WERI-Rb-1 (cell line): ENCODE measurements at regions not wholly inside any gene's neighbourhood (a gene's known extent, or its start where the extent isn't known, plus 50 kb on each side); places are given as distances from the start of the nearest gene placed in this dataset.

Experiments
- DNase-seq: peaks from one replicate; pipeline ENCODE4 v3.0.0-alpha.2; 2020
- H3K27ac ChIP-seq: fragments of 250-450 bp; sonication (Bioruptor Pico); 2 replicates; pipeline ENCODE4 v1.5.1; 2020; ENCODE audit warnings: mild to moderate bottlenecking, moderate library complexity
- H3K27me3 ChIP-seq: fragments of 250-450 bp; sonication (Bioruptor Pico); 2 replicates; pipeline ENCODE4 v1.5.1; 2021; ENCODE audit warnings: mild to moderate bottlenecking, low read depth, moderate library complexity; ENCODE audit not compliant: insufficient read depth, severe bottlenecking
- H3K36me3 ChIP-seq: fragments of 250-450 bp; sonication (Bioruptor Pico); 2 replicates; pipeline ENCODE4 v1.5.1; 2020; ENCODE audit warnings: mild to moderate bottlenecking, moderate library complexity
- H3K4me3 ChIP-seq: 2 replicates; pipeline ENCODE4 v1.5.1; 2011; ENCODE audit warnings: low read depth, mild to moderate bottlenecking, control low read depth, low read length
- H3K9me3 ChIP-seq: fragments of 250-450 bp; sonication (Bioruptor Pico); 2 replicates; pipeline ENCODE4 v1.5.1; 2021; ENCODE audit warnings: mild to moderate bottlenecking, moderate library complexity; ENCODE audit not compliant: severe bottlenecking
- TF ChIP-seq, protein P1 (sequence below): IDR thresholded peaks from 2 replicates; pipeline ENCODE4 v1.5.1; 2011; ENCODE audit warnings: low read depth, mild to moderate bottlenecking, control low read depth, inconsistent platforms, low read length

DNA sequence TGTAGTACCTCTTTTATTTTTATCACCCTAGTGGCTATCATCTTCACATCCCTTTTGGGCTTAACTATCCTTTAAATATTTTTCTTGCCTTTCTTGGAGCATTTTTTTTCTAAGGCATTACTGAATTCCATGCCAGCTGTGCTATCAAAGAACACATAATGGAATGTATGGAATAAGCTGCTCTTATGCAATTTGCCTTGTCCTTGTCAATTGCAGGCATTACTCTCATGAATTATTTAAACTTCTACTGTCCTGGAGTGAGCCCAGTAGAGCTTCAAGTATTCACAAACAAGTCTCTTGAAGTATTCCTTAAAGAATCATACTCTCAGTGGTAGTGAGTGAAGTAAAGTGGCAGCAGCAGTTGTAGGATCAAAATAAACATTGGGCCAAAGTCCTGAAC lies 144.6 kb upstream of the IGFBP7 start:
- Histone ChIP-seq H3K27ac (no peak overlapping the region), H3K9me3 (no peaks in the 10 kb centered on the region), H3K36me3 (no peaks in the 10 kb centered on the region), H3K27me3 (no peaks in the 10 kb centered on the region), H3K4me3 (no peak overlapping the region)
- DNase-seq: no peak
- TF ChIP-seq, protein P1, sequence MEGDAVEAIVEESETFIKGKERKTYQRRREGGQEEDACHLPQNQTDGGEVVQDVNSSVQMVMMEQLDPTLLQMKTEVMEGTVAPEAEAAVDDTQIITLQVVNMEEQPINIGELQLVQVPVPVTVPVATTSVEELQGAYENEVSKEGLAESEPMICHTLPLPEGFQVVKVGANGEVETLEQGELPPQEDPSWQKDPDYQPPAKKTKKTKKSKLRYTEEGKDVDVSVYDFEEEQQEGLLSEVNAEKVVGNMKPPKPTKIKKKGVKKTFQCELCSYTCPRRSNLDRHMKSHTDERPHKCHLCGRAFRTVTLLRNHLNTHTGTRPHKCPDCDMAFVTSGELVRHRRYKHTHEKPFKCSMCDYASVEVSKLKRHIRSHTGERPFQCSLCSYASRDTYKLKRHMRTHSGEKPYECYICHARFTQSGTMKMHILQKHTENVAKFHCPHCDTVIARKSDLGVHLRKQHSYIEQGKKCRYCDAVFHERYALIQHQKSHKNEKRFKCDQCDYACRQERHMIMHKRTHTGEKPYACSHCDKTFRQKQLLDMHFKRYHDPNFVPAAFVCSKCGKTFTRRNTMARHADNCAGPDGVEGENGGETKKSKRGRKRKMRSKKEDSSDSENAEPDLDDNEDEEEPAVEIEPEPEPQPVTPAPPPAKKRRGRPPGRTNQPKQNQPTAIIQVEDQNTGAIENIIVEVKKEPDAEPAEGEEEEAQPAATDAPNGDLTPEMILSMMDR: no peak

DNA sequence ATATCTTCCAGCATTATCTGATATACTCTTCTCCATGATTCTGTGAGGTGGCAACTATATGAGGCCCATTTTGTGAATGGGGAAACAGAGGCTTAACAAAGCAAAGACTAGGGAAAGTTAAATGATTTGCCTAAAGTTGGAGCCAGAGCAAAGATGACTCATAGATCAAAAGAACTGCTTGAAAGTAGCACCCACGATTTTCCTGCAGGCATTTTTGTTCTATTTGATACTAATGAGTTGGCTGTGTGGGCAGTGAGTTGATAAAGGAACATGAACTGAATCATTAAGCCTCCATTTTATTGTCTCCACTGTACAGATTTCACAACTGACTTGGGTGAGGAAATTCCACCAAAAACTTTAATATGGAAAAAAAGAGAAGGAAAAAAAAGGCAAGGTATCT lies 138.9 kb upstream of the IGFBP7 start:
- Histone ChIP-seq H3K27ac (no peak overlapping the region), H3K4me3 (no peak overlapping the region), H3K9me3 (no peaks in the 10 kb centered on the region), H3K27me3 (no peaks in the 10 kb centered on the region), H3K36me3 (no peaks in the 10 kb centered on the region)
- DNase-seq: no peak
- TF ChIP-seq, protein P1: no peak

DNA sequence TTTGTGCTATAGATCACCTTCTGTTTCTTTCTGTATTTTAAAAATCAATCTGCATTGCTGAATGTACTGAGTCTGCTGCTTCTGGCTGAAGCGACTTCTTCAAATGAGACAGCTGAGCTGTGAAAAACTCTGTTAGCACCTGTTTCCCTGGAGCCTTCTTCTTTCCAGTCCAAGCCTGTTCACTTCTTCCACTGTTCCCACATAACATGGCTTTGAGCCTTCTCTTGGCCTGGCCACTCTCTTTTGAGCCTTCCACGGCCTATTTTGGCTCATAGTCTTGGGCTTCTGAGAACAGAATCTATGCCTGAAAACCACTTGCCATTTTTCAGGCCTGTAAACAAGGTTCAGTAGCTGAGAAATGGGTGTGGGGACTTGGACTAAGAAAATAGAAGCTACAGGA lies 132.9 kb upstream of the IGFBP7 start:
- no peak overlapping the region for H3K4me3 ChIP-seq
- H3K36me3 ChIP-seq: no peaks in the 10 kb centered on the region
- H3K9me3 ChIP-seq: no peaks in the 10 kb centered on the region
- TF ChIP-seq, protein P1: no peak
- no peaks in the 10 kb centered on the region for H3K27me3 ChIP-seq
- no peak for DNase-seq
- no peak overlapping the region for H3K27ac ChIP-seq

DNA sequence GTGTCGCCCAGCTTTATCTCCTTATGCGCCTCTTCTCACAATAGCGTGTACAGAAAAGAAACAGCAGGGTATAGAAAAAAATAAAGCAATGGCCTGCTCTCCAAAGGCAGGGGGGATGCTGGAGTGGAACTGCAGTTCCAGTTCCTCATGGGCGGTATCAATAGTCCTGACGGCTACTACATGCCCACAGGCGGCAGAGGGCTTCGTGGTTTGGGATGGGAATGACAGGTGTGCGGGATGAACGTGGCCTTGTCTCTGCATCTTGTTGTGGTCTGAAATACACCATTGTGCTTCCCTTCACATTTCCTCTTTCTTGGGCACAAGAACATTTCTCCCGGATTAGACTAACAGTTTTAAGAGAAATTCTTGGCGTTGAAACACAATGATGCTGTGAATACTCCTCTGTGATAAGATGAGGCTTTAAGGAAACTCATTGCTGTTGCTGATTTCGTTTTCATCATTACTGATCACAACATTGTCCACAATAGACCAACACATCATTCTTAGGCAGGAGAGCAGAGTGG lies 124.1 kb upstream of the IGFBP7 start:
- no peak overlapping the region for H3K27ac ChIP-seq
- no peaks in the 10 kb centered on the region for H3K27me3 ChIP-seq
- H3K9me3 ChIP-seq: no peaks in the 10 kb centered on the region
- no peaks in the 10 kb centered on the region for H3K36me3 ChIP-seq
- H3K4me3 ChIP-seq: no peak overlapping the region
- no peak for DNase-seq
- TF ChIP-seq, protein P1: no peak

DNA sequence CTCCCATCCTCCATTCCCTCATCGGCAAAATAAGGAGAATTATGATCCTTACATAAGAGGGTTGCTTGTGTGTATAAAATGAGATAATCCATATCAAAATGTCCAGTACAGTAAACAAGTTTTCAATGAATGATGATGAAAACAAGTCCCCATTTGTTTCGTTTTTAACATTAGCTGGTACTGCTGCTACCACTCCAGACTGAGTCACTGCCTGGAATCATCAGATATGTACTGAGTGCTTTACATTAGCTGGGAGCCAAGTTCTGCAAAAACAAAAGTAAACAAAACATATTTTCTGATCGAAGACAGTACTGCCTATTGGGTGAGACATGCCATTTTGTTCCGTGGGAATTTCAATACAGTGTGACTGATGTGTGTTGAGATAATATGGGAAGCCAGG lies 123.2 kb upstream of the IGFBP7 start:
- TF ChIP-seq, protein P1: no peak
- Histone ChIP-seq H3K9me3 (no peaks in the 10 kb centered on the region), H3K27ac (no peak overlapping the region), H3K4me3 (no peak overlapping the region), H3K27me3 (no peaks in the 10 kb centered on the region), H3K36me3 (no peaks in the 10 kb centered on the region)
- no peak for DNase-seq

DNA sequence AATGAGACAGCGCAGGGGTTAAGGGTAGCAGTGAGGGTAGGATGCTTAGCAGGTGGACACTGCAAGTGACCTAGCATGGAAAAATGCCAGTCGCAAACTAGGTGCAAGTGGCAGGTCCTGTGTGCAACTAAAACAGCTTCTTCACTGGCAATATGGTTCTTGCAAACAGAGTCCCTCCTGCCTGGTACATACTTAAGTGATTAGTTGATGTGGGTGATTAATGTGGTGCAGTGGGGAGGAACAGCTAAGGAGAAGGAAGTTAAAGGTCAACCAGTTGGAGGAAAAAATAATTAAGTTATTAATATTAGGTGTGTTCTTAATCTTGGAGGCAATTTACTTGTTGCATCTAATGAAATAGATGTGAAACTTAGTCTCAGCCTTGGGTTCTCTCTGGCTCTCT lies 121.6 kb upstream of the IGFBP7 start:
- DNase-seq: no peak
- no peak overlapping the region for H3K4me3 ChIP-seq
- no peaks in the 10 kb centered on the region for H3K27me3 ChIP-seq
- no peak overlapping the region for H3K27ac ChIP-seq
- H3K36me3 ChIP-seq: no peaks in the 10 kb centered on the region
- H3K9me3 ChIP-seq: no peaks in the 10 kb centered on the region
- TF ChIP-seq, protein P1: no peak
